HUES48 (cell line): ENCODE measurements at regions not wholly inside any gene's neighbourhood (a gene's known extent, or its start where the extent isn't known, plus 50 kb on each side); places are given as distances from the start of the nearest gene placed in this dataset.

Source experiments
- H3K27ac ChIP-seq: one replicate; pipeline ENCODE4 v1.7.0; 2013; ENCODE audit warnings: low read depth, low read length, inconsistent platforms
- H3K27me3 ChIP-seq: 2 replicates; pipeline ENCODE4 v1.6.1; 2013; ENCODE audit warnings: mild to moderate bottlenecking, low read length; ENCODE audit not compliant: control insufficient read depth, insufficient read depth
- H3K36me3 ChIP-seq: 2 replicates; pipeline ENCODE4 v1.6.1; 2013; ENCODE audit warnings: low read length; ENCODE audit not compliant: control insufficient read depth, insufficient read depth
- H3K4me1 ChIP-seq: 2 replicates; pipeline ENCODE4 v1.6.1; 2013; ENCODE audit warnings: mild to moderate bottlenecking, low read length; ENCODE audit not compliant: control insufficient read depth, insufficient read depth
- H3K4me3 ChIP-seq: 2 replicates; pipeline ENCODE4 v1.5.1; 2013; ENCODE audit warnings: mild to moderate bottlenecking, low read depth, low read length
- H3K9ac ChIP-seq: 2 replicates; pipeline ENCODE4 v1.6.1; 2013; ENCODE audit warnings: mild to moderate bottlenecking, low read depth, low read length, moderate library complexity
- H3K9me3 ChIP-seq: 2 replicates; pipeline ENCODE4 v1.6.1; 2013; ENCODE audit warnings: low read length; ENCODE audit not compliant: control insufficient read depth, insufficient read depth

GRCh38 chr1:195495720-195496635 is 1112.3 kb downstream of the KCNT2 start:
- Histone ChIP-seq H3K4me3 (no peak overlapping the region), H3K36me3 (no peaks in the 10 kb centered on the region), H3K27ac (no peak overlapping the region), H3K27me3 (no peaks in the 10 kb centered on the region), H3K9ac (no peak overlapping the region), H3K4me1 (no peaks in the 10 kb centered on the region), H3K9me3 (no peaks in the 10 kb centered on the region)

GRCh38 chr1:195482137-195482536 is 1126.1 kb downstream of the KCNT2 start:
- H3K27ac ChIP-seq: no peak overlapping the region
- H3K36me3 ChIP-seq: no peaks in the 10 kb centered on the region
- H3K4me1 ChIP-seq: peaks cover 6% of the 10 kb centered on the region; the same call in 1 of the 2 replicates
- no peaks in the 10 kb centered on the region for H3K27me3 ChIP-seq
- no peak overlapping the region for H3K9ac ChIP-seq
- H3K4me3 ChIP-seq: no peak overlapping the region
- no peaks in the 10 kb centered on the region for H3K9me3 ChIP-seq

GRCh38 chr1:195481293-195481692 is 1126.9 kb downstream of the KCNT2 start:
- Histone ChIP-seq H3K4me3 (no peak overlapping the region), H3K27ac (no peak overlapping the region), H3K36me3 (no peaks in the 10 kb centered on the region), H3K4me1 (peaks cover 6% of the 10 kb centered on the region; the same call in 1 of the 2 replicates), H3K27me3 (no peaks in the 10 kb centered on the region), H3K9me3 (no peaks in the 10 kb centered on the region), H3K9ac (no peak overlapping the region)

- no peak overlapping the region for H3K9ac ChIP-seq
- H3K27me3 ChIP-seq: no peaks in the 10 kb centered on the region
- H3K27ac ChIP-seq: no peak overlapping the region
- H3K36me3 ChIP-seq: no peaks in the 10 kb centered on the region
- H3K9me3 ChIP-seq: 0 out of 2 replicates have a peak, but pooled peaks cover 4% of the 10 kb centered on the region
- no peaks in the 10 kb centered on the region for H3K4me1 ChIP-seq
- H3K4me3 ChIP-seq: no peak overlapping the region
Observed at GRCh38 chr1:195475568-195475967, 1132.7 kb downstream of the KCNT2 start.

- H3K36me3 ChIP-seq: no peaks in the 10 kb centered on the region
- H3K27me3 ChIP-seq: no peaks in the 10 kb centered on the region
- H3K9me3 ChIP-seq: 0 out of 2 replicates have a peak, but pooled peaks cover 4% of the 10 kb centered on the region
- H3K9ac ChIP-seq: no peak overlapping the region
- H3K4me1 ChIP-seq: no peaks in the 10 kb centered on the region
- H3K27ac ChIP-seq: no peak overlapping the region
- H3K4me3 ChIP-seq: no peak overlapping the region
Observed at GRCh38 chr1:195472291-195472690, 1135.9 kb downstream of the KCNT2 start.

DNA sequence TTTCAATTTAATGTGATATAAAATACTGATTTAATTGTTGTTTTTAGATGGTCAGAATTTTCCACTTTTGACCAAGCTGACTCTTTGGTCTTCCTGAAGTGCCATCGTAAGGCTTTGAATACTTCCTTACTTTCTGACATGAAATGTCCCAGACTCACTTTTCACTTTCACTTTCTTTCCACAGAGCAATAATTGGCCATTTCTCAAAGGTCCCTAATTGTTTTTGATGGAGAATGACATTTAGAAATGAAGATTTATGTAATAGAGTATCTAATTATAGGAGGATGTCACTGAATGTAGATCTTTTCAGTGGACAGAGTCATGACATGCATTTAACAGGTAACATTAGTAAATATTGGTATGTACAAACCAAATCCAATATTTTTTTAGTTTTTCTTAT is 1141.6 kb downstream of the KCNT2 start:
- Histone ChIP-seq H3K9ac (no peak overlapping the region), H3K36me3 (no peaks in the 10 kb centered on the region), H3K9me3 (no peaks in the 10 kb centered on the region), H3K27ac (no peak overlapping the region), H3K27me3 (no peaks in the 10 kb centered on the region), H3K4me3 (no peak overlapping the region), H3K4me1 (no peaks in the 10 kb centered on the region)

DNA sequence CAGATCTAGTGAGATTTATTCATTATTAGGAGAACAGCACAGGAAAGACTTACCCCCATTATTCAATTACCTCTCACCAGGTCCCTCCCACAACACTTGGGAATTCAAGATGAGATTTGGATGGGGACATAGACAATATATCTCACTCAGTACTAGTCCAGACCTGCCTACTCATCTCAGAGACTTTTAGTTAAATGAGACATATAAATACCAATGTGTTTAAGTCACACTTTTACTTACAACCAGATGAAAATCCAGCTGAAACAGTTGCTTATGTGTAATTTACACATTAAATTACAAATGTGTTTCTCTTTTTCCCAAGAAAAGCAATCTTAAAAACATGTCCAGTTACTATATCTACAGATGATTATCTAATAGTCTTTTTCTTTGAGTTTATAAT is 1145.6 kb downstream of the KCNT2 start:
- Histone ChIP-seq H3K36me3 (no peaks in the 10 kb centered on the region), H3K4me3 (no peak overlapping the region), H3K27ac (no peak overlapping the region), H3K9ac (no peak overlapping the region), H3K4me1 (no peaks in the 10 kb centered on the region), H3K9me3 (no peaks in the 10 kb centered on the region), H3K27me3 (no peaks in the 10 kb centered on the region)

- H3K36me3 ChIP-seq: no peaks in the 10 kb centered on the region
Observed at GRCh38 chr1:195462152-195462551, 1146.1 kb downstream of the KCNT2 start.

GRCh38 chr1:195458365-195458764 is 1149.9 kb downstream of the KCNT2 start:
- Histone ChIP-seq H3K27me3 (no peaks in the 10 kb centered on the region), H3K36me3 (no peaks in the 10 kb centered on the region), H3K4me3 (no peak overlapping the region), H3K9me3 (no peaks in the 10 kb centered on the region), H3K4me1 (no peaks in the 10 kb centered on the region), H3K9ac (no peak overlapping the region), H3K27ac (no peak overlapping the region)

More at GRCh38 chr1:195462152-195462551, 1146.1 kb downstream of the KCNT2 start:
- Histone ChIP-seq H3K9me3 (no peaks in the 10 kb centered on the region), H3K4me1 (no peaks in the 10 kb centered on the region), H3K27ac (no peak overlapping the region), H3K4me3 (no peak overlapping the region), H3K9ac (no peak overlapping the region), H3K27me3 (no peaks in the 10 kb centered on the region)

DNA sequence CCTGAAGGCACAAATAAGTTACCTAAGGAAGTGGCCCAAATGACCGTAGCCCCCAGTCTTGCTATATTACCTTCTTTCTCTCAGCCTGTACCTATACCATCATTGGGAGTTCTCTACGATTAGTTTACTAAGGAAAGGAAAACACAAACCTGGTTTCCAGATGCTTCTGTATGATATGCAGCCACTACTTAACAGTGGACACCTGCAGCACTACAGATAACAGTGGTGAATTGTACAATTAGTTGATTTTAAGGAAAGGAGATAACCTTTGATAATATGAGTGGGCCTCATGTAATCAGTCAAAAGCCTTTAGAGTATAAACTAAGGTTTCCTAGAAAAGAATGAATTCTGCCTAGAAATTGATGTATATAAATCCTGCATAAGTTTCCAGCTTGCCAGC is 1157.4 kb downstream of the KCNT2 start:
- Histone ChIP-seq H3K27ac (no peak overlapping the region), H3K9ac (no peak overlapping the region), H3K36me3 (no peaks in the 10 kb centered on the region), H3K27me3 (no peaks in the 10 kb centered on the region), H3K4me3 (no peak overlapping the region), H3K4me1 (peaks cover 31% of the 10 kb centered on the region), H3K9me3 (0 out of 2 replicates have a peak, but pooled peaks cover 3% of the 10 kb centered on the region)

DNA sequence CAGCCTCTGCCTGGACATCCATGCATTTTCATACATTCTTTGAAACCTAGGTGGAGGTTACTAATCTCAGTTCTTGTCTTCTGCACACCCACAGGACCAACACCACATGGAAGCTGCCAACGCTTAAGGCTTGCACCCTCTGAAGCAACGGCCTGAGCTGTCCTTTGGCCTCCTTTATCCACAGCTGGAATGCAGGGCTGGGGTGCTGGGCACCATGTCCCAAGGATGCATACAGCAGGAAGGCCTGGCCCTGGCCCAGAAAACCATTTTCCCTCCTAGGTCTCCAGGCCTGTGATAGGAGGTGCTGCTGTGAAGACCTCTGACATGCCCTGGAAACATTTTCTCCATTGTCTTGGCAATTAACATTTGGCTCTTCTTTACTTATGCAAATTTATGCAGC is 1168.6 kb downstream of the KCNT2 start:
- H3K27me3 ChIP-seq: no peaks in the 10 kb centered on the region
- H3K4me1 ChIP-seq: peaks cover 9% of the 10 kb centered on the region; the same call in 1 of the 2 replicates
- H3K36me3 ChIP-seq: no peaks in the 10 kb centered on the region
- H3K9ac ChIP-seq: no peak overlapping the region
- H3K4me3 ChIP-seq: no peak overlapping the region
- no peaks in the 10 kb centered on the region for H3K9me3 ChIP-seq
- no peak overlapping the region for H3K27ac ChIP-seq
